ENCODE measurements at regions not wholly inside any gene's neighbourhood (a gene's known extent, or its start where the extent isn't known, plus 50 kb on each side); places are given as distances from the start of the nearest gene placed in this dataset.

GRCh38 chr1:68340951-68341350, 108.6 kb upstream of the WLS start (continued):
- no peak for TF ChIP-seq ATF3 (IDR thresholded peaks at IDR 0.05; ENCODE audit: insufficient read depth, low read depth, low read length)
- no peak for TF ChIP-seq NRF1 (IDR thresholded peaks at IDR 0.05; ENCODE audit: low read depth, low read length)
